Suppressor macrophage treated with lipopolysaccharide for 4 hours (primary cell): ENCODE measurements at regions not wholly inside any gene's neighbourhood (a gene's known extent, or its start where the extent isn't known, plus 50 kb on each side); places are given as distances from the start of the nearest gene placed in this dataset.
A peak's percentile ranks its signal among the peaks of the same experiment; 100 is the strongest.
"Not testable (repeated sequence)": the region's sequence is repeated elsewhere in the genome, so short reads cannot be mapped to it uniquely, and the experiment has no call there.

ENCODE experiments used
- DNase-seq: peaks from one replicate; pipeline ENCODE4 v3.0.0-alpha.2; 2020

DNA sequence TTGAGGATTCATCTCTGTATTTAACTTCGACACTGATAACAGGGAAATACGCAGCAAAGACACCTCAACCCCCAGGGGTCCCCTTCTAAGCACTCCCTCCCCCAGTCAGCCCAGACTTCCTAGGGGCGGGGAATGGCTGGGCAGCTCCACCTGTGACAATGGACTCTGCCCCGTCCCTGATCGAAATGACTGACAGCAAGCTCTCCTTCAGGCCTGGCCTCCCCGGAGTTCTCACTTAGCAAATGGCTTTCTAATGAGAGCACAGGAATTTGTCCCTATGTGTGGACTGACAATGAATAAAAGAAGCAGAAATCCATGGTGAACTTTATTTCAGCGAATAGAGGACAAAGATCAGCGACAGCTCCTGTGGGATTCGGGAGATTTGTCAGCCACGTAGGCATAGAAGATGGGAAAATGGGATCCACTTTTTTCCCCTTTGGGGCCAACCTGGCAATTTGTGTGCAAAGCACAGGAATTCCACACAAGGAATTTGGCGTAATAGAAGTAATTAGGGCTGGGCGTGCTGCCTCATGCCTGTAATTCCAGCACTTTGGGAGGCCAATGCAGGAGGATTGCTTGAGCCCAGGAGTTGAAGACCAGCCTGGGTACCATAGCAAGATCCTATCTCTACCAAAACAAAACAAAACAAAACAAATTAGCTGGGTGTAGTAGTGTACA lies 63.8 kb downstream of the TNFAIP2 start:
- DNase-seq, result no peak

DNA sequence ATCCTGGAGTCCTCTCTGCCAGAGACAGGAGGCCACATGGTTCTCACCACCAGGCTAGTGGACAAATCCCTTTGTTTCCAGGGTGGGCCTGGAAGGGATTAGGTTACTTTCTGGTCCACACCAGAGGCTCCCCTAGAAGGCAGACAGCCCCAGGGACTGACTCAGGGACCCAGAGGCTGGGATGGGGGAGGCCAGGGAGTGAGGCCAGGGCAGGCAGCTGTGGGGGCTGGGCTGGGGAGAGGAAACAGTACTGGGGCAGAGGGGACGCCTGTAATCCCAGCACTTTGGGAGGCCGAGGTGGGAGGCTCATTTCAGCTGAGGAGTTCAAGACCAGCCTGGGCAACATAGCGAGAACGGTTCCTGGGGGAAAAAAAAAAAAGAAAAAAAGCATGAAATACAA lies 64.7 kb downstream of the TNFAIP2 start:
- DNase-seq, result no peak

DNA sequence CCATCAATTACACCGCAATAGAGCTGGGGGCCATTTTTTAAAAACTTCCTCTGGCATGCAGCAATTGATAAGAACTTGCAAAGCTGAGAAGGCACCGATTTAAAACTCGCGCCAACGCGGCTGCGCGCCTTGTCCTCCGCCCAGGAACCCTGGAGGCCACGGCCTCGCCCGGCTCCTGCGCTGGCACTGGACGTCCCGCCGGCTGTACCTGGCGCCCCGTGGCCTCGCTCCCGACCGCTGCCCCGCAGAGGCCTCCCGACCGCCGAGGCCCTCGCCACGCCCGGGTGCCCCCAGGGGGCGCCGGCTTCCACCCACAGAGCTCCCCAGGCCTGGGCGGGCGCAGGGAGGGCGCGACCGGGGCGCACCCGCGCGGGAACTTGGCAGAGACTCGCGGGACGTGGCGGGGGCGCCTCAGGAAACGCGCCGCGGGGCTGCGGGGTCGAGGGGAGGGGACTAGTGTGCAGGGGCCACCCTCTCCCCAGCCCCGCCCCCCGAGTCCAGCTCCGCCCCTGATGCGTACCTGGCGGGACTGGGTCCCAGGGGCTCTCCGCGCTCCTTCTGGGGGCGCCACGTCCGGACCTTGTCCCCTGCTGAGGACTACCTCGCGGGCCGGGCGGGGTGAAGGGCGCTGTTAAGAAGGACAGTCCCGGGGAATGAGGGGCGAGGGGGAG lies 65.7 kb downstream of the TNFAIP2 start:
- peak; percentile 49 for DNase-seq

DNA sequence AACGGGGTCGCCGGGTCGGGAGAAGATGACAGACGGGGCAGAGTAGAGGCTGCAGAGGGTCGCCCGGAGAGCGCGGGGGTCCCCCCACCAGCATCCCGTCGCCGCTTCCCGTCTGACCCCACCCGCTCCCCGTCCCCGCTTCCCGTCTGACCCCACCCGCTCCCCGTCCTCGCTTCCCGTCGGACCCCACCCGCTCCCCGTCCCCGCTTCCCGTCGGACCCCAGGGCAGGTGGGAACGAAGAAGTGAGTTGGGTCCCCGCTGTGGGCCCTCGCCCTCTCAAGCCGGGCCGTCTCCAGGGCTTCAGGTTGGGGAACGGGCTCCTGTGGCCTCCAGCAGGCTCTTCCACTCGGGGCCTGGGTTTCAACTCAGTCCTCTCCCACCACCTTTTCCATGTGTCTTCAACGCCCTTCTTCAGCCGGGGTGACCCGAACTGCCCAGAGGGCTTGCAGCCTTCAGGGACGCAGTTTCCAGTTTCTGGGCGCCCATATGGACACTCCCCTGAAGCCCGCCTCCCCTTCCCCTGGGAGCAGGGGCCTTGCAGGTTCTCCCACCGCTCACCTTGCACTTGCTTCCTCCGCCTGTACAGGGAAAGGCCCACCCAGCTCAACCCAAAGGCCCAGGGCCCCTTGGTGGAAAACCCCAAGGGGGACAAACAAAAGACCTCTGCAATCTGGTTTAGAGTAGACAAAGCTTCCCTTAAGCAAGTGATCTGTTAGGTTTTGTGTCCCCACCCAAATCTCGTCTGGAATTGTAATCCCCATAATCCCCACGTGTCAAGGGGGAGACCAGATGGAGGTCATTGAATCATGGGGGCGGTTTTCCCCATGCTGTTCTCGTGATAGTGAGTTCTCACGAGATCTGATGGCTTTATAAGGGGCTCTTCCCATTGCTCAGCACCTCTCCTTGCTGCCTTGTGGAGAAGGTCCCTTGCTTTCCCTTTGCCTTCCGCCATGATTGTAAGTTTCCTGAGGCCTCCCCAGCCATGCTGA lies 66.5 kb downstream of the TNFAIP2 start:
- no peak for DNase-seq

DNA sequence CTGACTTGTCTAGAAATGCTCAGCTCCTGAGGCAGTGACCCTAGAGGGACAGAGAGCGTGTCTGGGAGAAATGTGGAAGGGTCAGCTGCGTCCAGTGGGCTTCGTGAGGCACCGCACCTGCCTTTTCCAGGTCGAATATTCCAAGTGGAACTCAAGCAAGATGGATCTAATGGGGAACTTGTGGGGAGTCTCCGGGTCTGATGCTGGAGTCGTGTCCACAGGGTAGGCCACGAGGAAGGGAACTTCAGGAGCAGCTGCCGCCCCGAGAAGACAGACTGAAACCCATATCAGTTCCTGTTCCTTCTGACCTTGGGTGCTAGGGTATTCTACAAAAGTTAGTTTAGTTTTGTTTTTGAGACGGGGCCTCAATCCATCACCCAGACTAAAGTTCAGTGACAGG lies 67.5 kb downstream of the TNFAIP2 start:
- peak; percentile 26 for DNase-seq

DNA sequence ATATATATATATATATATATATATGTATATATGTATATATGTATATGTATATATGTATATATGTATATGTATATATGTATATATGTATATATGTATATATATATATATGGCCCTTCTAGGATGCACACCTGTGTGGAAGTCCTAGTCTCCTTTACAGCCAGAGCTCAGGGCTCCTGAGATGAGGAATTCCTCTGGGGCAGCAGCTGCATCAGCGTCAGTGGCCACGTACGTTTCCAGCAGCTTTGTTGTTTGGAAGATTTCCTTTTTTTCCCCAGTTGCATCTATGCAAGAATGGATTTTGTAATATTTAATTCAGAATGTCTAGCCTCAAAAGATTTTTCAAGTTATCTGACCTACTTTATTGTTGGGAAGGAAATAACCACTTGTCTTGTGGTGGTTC lies 68.6 kb downstream of the TNFAIP2 start:
- no peak for DNase-seq

DNA sequence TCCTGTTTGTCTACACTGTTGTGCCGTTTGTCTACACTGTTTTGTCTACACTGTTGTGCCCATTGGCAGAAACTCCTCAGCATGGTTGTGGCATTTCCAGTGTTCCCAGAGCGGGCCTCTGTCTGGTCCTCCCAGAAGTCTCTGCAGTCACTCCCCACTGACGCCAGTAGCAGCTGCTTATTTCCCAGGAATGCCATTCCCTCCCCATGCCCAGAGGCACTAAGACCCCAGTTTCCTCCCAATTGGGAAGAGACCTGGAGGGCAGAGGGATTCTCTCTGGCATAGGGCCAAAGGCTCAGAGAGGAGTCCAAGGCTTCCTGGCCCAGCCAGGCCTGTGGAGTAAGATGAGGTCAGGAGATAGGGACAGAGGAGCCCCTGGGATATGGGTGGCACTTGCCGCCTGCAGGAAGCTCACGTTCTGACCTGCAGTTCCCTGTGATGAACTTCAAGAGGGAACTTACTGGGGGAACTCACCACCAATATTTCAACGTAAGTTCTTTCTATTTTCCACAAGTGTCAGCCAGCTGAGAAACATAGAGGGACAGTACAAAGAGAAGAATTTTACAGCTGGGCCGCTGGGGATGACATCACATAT lies 69.1 kb downstream of the TNFAIP2 start:
- DNase-seq, result no peak

DNA sequence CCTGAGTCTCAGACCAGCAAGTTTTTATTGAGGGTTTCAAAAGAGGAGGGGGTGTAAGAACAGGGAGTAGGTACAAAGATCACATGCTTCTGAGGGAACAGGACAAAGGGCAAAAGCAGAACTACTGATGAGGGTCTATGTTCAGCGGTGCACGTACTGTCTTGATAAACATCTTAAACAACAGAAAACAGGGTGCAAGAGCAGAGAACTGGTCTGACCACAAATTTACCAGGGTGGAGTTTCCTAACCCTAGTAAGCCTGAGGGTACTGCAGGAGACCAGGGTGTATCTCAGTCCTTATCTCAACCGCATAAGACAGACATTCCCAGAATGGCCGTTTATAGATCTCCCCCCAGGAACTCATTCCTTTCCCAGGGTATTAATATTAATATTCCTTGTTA lies 69.6 kb downstream of the TNFAIP2 start:
- DNase-seq, result not testable (repeated sequence)

DNA sequence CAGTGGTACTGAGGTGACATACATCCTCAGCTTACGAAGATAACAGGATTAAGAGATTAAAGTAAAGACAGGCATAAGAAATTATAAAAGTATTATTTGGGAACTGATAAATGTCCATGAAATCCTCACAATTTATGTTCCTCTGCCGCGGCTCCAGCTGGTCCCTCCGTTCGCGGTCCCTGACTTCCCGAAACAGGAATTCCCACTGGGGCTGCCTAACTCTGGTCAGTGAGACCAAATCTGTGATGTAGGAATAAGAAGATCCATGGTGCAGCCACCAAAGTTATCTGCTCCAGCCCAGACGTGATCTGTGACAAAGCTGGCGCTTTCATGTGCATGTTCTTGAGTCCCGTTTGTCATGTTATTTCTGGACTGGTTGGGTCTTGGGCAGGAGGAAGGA lies 70.2 kb downstream of the TNFAIP2 start:
- DNase-seq, result not testable (repeated sequence)

DNA sequence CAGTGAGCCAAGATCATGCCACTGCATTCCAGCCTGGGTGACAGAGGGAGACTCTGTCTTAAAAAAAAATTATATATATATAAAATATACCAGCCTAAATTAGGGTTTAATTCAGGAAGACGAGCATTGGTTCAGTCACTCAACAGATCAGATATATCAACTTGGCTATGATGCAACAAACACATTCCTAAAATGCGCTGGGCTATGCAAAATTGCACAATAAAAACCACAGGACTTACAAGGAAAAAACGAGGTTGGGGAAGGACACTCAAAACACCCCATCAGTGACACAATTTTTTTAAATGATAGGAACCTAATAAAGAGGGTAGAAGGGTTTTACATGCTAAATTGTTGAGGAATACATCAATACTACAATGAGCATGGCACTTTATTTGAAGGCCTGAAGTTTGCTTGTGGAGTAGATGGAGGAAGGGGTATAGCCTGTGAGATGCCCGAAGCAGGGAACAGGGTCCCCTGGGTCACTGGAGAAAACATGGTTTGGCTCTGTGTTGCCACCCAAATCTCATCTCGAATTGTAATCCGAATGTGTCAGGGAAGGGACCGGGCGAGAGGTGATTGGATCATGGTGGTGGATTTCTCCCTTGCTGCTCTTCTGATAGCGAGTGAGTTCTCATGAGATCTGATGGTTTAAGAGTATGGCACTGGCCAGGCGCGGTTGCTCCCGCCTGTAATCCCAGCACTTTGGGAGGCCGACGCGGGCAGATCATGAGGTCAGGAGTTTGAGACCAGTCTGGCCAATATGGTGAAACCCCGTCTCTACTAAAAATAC lies 71.2 kb downstream of the TNFAIP2 start:
- DNase-seq, result peak; percentile 60

DNA sequence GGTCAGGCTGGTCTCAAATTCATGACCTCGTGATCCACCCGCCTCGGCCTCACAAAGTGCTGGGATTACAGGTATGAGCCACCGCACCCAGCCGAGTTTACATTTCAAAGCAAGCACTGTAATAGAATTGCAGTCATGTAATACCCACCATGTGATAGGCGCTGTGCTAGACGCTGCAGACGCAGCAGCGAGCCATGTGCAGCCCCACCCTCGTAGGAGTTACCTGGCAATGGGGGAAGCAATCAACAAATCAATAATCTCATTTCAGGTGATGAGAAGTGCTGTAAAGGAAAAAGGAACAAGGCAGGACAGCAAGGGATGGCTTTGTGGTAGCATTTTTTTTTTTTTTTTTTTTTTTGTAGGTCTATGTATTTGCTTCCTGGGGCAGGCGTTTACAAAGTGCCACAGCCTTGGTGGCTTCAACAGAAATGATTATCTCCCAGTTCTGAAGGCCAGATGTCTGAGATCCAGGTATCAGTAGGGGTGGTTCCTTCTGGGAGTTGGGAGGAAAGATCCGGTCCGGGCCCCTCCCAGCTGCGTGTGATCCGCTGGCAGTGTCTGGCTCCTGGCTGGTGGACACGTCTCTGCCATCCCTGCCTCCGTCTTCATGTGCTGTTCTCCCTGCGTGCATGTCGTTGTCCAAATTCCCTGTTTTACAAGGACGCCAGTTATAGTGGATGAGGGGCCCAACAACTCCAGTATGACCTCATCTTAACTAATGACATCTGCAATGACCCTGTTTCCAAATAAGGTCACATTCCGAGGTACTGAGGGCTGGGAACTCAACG lies 72.8 kb downstream of the TNFAIP2 start:
- no peak for DNase-seq

DNA sequence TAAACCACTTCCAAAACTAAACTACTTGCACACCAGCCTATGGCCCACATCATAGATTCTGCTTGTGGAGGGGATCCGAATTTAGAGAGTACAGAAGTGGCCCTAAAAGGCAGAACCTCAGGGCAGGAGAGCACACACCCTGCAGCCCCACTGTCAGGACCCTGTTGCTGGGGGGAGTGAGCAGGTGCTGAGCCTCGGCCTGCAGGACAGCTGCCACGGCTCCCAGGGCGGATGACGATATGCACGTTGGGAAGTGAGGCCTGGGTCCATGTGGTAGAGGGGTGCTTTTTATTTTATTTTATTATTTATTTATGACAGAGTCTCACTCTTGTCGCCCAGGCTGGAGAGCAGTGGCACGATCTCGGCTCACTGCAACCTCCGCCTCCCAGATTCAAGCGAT lies 73.5 kb downstream of the TNFAIP2 start:
- no peak for DNase-seq

DNA sequence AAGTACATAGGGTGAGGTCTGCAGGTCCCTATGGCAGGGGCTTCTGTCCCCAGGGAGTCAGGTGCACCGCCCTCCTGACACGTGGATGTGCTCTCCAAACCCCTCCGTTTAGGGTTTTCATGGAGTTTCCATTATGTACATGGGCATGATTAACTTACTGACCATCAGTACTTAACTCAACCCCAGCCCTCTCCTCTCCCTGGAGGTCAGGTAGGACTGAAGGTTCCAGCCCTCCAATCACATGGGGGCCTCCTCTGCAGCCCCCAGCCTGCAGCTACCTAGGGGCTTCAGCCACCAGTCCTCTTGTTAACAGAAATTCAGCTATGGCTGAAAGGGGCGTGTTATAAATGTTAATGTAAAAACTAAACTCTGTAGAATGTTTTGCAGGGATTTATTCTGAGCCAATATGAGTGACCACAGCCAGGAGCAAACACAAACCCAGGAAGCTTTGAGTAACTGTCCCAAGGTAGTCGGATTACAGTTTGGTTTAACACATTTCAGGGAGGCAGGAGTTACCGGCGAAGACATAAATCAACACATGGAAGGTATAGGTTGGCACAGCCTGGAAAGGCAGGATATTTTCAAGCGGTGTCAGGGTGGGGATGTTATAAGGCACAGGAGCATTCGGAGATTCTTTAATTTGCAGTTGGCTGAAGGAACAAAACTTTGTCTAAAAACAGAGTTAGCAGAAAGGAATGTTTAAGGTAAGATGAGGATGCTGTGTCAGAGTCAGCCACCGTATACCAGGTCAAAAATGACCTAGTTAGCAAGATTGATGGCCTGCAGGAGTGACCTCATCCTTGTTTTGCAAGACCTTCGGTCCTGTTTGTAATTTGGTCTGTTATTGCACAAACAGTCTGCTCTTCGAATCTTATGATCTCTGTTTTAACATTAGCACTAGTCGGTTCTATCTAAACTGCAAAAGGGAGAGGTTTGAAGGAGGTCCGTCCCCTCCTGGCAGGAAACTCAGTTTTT lies 75.2 kb downstream of the TNFAIP2 start:
- DNase-seq, result peak; percentile 80

DNA sequence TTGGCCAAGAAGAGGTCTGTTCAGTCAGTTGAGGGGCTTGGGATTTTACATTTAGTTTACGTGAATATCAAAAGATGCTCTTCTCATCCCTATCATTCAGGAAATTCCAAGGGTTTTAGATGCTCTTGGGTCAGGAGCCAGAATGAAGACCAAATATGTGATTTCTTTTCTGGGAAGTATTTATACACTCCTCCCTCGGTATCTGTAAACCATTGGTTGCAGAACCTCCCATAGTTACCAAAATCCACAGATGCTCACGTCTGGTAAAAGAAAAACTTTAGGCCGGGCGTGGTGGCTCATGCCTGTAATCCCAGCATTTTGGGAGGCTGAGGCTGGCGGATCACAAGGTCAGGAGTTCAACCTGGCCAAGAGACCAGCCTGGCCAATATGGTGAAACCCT lies 75.9 kb downstream of the TNFAIP2 start:
- no peak for DNase-seq

DNA sequence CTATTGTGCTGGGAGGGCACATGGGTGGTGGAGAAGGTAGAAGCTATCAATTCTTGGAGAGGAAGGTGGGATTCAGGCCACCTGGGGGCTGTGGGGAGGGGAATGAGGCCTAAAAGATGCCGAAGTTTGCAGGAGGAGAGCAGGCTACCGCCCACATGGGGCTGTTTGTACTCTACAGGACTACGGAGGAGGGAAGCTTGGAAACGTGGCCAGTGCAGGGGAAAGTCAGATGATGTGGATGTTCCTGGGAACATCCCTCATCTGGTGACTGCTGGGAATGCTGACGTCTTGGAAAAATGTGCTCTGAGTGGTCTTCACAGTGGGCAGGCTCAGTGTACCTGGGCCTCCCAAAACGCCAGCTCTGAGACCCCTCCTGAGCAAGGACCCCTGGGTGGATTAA lies 78.5 kb downstream of the TNFAIP2 start:
- no peak for DNase-seq

DNA sequence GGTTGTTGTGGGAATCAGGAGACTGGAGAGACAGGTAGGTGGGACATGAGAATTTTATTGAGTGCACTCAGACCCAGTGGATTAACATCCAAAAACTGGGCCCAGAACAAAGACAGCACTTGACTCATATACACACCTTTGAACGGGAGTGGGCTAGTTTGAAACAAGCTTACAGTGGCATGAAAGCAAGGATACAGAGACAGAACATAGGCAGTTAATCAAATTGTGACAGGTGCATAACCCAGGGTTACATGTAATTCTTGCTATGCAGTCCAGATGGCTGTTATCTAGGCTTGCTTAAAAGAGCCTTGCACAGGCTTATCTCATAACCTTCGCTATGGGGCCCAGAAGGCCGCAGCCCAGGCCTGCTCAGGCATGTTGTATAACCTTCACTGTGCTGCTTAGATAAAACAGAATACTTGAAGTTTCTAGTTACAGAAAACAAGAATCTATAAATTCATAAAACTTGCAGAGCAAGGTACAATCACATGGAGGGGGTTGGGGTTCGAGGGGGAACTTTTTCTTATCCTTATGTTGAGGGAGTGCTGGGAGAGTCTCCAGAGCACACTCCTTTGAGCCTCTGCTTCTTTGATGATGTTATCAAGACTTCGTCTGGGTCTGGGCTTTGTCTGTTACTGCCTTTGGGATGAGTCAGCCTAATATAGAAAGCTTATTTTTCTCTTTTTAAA lies 81.7 kb downstream of the TNFAIP2 start:
- DNase-seq, result no peak

DNA sequence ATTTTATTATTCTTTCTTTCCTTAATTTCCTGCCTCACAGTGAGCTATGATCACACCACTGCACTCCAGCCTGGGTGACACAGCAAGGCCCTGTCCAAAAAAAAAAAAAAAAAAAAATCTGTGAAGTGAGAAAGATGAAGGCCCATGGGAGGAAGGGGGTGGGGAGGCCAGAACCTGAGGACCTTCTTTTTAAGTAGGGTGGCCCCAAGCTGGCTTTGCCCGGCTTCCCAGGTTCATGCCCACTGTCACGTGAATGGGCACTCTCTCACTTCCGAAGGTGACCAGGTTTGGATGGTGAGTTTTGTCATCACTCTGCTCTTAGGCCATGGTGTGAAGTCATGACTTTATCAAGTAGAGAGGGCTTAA lies 82.3 kb downstream of the TNFAIP2 start:
- no peak for DNase-seq

DNA sequence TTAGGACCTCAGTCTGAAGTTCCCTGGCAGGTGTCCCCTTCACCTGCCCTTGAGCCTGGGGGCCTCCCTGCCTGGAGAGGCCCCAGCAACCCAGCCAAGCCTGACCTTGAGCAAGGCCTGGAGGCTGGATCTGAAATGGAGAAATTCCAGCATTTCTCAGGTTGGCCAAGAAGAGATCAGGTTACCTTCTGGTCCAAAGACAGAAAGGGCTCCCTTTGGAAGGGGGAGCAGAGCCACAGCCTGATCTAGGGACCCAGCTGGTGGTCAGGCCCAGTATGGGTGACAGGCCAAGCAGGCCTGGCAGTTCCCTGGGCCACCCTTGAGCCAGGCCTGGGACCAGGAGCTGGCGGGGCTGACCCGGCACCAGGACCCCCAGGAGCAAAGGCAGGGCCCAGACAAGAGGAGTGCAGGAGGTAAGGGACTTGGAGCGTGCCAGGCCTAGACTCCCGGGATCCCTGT lies 82.8 kb downstream of the TNFAIP2 start:
- no peak for DNase-seq

DNA sequence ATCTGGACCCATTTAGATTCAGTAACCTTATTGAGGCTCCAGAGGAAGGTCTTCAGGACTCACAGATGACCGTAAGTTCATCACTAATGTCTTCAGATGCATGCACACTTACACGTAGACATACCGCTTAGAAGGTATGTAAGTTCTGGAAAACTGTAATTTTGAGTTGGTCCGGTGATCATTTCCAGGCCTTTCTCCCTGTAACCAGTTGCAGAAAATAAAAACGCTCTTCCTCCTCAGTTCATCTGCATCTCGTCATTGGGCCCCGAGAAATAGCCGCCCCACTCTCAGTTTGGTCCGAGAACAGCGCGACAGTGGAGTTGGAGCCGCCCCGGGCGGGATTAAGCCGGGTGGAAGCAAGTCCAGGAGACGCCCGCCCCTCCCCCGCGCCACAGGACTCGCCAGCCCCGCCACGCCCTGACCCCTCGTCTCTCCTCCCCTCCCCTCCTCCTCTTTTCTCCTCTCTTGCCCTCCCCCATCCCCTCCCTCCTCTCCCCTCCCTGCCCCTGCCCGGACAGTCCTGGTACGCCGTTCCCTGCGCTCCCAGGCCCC lies 83.7 kb downstream of the TNFAIP2 start:
- no peak for DNase-seq
